Hepatocyte (in vitro differentiated cells): ENCODE measurements at regions not wholly inside any gene's neighbourhood (a gene's known extent, or its start where the extent isn't known, plus 50 kb on each side); places are given as distances from the start of the nearest gene placed in this dataset.

ENCODE experiments used
- DNase-seq: peaks from one replicate; pipeline ENCODE4 v3.0.0-alpha.2; 2016; ENCODE audit warnings: low spot score
- H2AFZ ChIP-seq: fragments of 200-600 bp; sonication (generic); 2 replicates; pipeline ENCODE4 v1.6.0; 2016; ENCODE audit warnings: antibody characterized with exemption, mild to moderate bottlenecking
- H3K27ac ChIP-seq: fragments of 200-600 bp; sonication (generic); 2 replicates; pipeline ENCODE4 v1.5.1; 2016; ENCODE audit warnings: mild to moderate bottlenecking
- H3K27me3 ChIP-seq: fragments of 200-600 bp; sonication (generic); 2 replicates; pipeline ENCODE4 v1.6.1; 2016
- H3K36me3 ChIP-seq: fragments of 200-600 bp; sonication (generic); replicated peaks from 2 replicates; pipeline ENCODE4 v1.5.1; 2016; ENCODE audit warnings: low read depth; ENCODE audit not compliant: insufficient read depth
- H3K4me1 ChIP-seq: fragments of 200-600 bp; sonication (generic); 2 replicates; pipeline ENCODE4 v1.5.1; 2016; ENCODE audit warnings: mild to moderate bottlenecking, moderate library complexity; ENCODE audit not compliant: insufficient read depth
- H3K4me2 ChIP-seq: fragments of 200-600 bp; sonication (generic); 2 replicates; pipeline ENCODE4 v1.6.0; 2016
- H3K4me3 ChIP-seq: fragments of 200-600 bp; sonication (generic); 2 replicates; pipeline ENCODE4 v1.5.1; 2016; ENCODE audit warnings: mild to moderate bottlenecking
- H3K79me2 ChIP-seq: fragments of 200-600 bp; sonication (generic); 2 replicates; pipeline ENCODE4 v1.6.0; 2017; ENCODE audit warnings: mild to moderate bottlenecking
- H3K9me2 ChIP-seq: fragments of 200-600 bp; sonication (generic); replicated peaks from 2 replicates; pipeline ENCODE4 v1.6.0; 2017; ENCODE audit warnings: mild to moderate bottlenecking; ENCODE audit not compliant: insufficient read depth
- H3K9me3 ChIP-seq: fragments of 200-600 bp; sonication (generic); 2 replicates; pipeline ENCODE4 v1.5.1; 2016; ENCODE audit warnings: low read depth, mild to moderate bottlenecking
- H4K20me1 ChIP-seq: fragments of 200-600 bp; sonication (generic); 2 replicates; pipeline ENCODE4 v1.6.0; 2016; ENCODE audit warnings: mild to moderate bottlenecking; ENCODE audit not compliant: insufficient read depth, poor library complexity, severe bottlenecking
- CTCF ChIP-seq: fragments of 200-600 bp; sonication (generic); IDR thresholded peaks from 2 replicates; pipeline ENCODE4 v1.5.1; 2016; ENCODE audit warnings: antibody characterized with exemption, mild to moderate bottlenecking; ENCODE audit not compliant: poor library complexity
- EZH2 ChIP-seq: fragments of 200-600 bp; sonication (generic); IDR thresholded peaks from 2 replicates; pipeline ENCODE4 v1.6.1; 2016; ENCODE audit warnings: antibody characterized with exemption, mild to moderate bottlenecking, borderline replicate concordance
- EZH2phosphoT487 ChIP-seq: fragments of 200-600 bp; sonication (generic); IDR thresholded peaks from one replicate; pipeline ENCODE4 v1.6.1; 2018; ENCODE audit warnings: antibody characterized with exemption, mild to moderate bottlenecking, low read depth, moderate library complexity; ENCODE audit not compliant: unreplicated experiment, severe bottlenecking
- WGBS: methylation state at CpG from one replicate; pipeline ENCODE4 v1.1.6; 2016; ENCODE audit warnings: low lambda C conversion rate; ENCODE audit errors: missing lambda C conversion rate; 5-methylcytosine and 5-hydroxymethylcytosine counted together

- Histone ChIP-seq H4K20me1 (no peaks in the 10 kb centered on the region), H3K36me3 (no peaks in the 10 kb centered on the region), H3K27ac (no peak overlapping the region), H3K4me2 (no peak overlapping the region), H3K27me3 (no peaks in the 10 kb centered on the region), H3K9me3 (no peaks in the 10 kb centered on the region), H3K4me1 (no peaks in the 10 kb centered on the region), H2AFZ (no peak overlapping the region), H3K9me2 (no peaks in the 10 kb centered on the region), H3K4me3 (no peak overlapping the region), H3K79me2 (no peaks in the 10 kb centered on the region)
- DNase-seq: no peak
- TF ChIP-seq EZH2 (no peak), EZH2phosphoT487 (no peak), CTCF (no peak)
These were observed 426.4 kb upstream of the FZD8 start for GRCh38 chr10:36068542-36068941.

GRCh38 chr10:36067748-36068147 lies 425.7 kb upstream of the FZD8 start:
- no peak overlapping the region for H3K4me2 ChIP-seq
- H3K9me2 ChIP-seq: no peaks in the 10 kb centered on the region
- H3K27ac ChIP-seq: no peak overlapping the region
- no peaks in the 10 kb centered on the region for H3K36me3 ChIP-seq
- H3K4me3 ChIP-seq: no peak overlapping the region
- no peaks in the 10 kb centered on the region for H3K27me3 ChIP-seq
- 83% methylated on average over 2 of the region's 2 CpGs for WGBS
- no peak for DNase-seq
- no peaks in the 10 kb centered on the region for H3K9me3 ChIP-seq
- H3K4me1 ChIP-seq: no peaks in the 10 kb centered on the region
- no peaks in the 10 kb centered on the region for H3K79me2 ChIP-seq
- no peaks in the 10 kb centered on the region for H4K20me1 ChIP-seq
- no peak for TF ChIP-seq EZH2
- TF ChIP-seq CTCF: no peak
- no peak for TF ChIP-seq EZH2phosphoT487
- no peak overlapping the region for H2AFZ ChIP-seq

GRCh38 chr10:36066850-36067249 lies 424.8 kb upstream of the FZD8 start:
- H3K4me3 ChIP-seq: no peak overlapping the region
- H3K9me3 ChIP-seq: no peaks in the 10 kb centered on the region
- 93% methylated on average over 3 of the region's 3 CpGs for WGBS
- no peaks in the 10 kb centered on the region for H4K20me1 ChIP-seq
- TF ChIP-seq EZH2 (no peak), EZH2phosphoT487 (no peak), CTCF (no peak)
- no peaks in the 10 kb centered on the region for H3K36me3 ChIP-seq
- H3K27ac ChIP-seq: no peak overlapping the region
- no peak for DNase-seq
- no peak overlapping the region for H2AFZ ChIP-seq
- H3K27me3 ChIP-seq: no peaks in the 10 kb centered on the region
- H3K9me2 ChIP-seq: no peaks in the 10 kb centered on the region
- H3K79me2 ChIP-seq: no peaks in the 10 kb centered on the region
- H3K4me1 ChIP-seq: no peaks in the 10 kb centered on the region
- H3K4me2 ChIP-seq: no peak overlapping the region

GRCh38 chr10:36066102-36066501 lies 424.0 kb upstream of the FZD8 start:
- Histone ChIP-seq H4K20me1 (no peaks in the 10 kb centered on the region), H3K27me3 (no peaks in the 10 kb centered on the region), H3K4me3 (no peak overlapping the region), H3K9me3 (no peaks in the 10 kb centered on the region), H3K36me3 (no peaks in the 10 kb centered on the region), H3K27ac (no peak overlapping the region), H3K4me1 (no peaks in the 10 kb centered on the region), H3K79me2 (no peaks in the 10 kb centered on the region), H3K4me2 (no peak overlapping the region), H3K9me2 (no peaks in the 10 kb centered on the region), H2AFZ (no peak overlapping the region)
- no peak for DNase-seq
- TF ChIP-seq EZH2: no peak
- TF ChIP-seq CTCF: no peak
- no peak for TF ChIP-seq EZH2phosphoT487
- WGBS: 100% methylated on average over 2 of the region's 2 CpGs
